ENCODE measurements at regions not wholly inside any gene's neighbourhood (a gene's known extent, or its start where the extent isn't known, plus 50 kb on each side); places are given as distances from the start of the nearest gene placed in this dataset.
"Not testable (repeated sequence)": the region's sequence is repeated elsewhere in the genome, so short reads cannot be mapped to it uniquely, and the experiment has no call there.

GRCh38 chr12:9311454-9311853 is 103.3 kb upstream of the PZP start:
- not testable (repeated sequence) for H3K9ac ChIP-seq (ENCODE audit: low read depth, low read length, poor library complexity, severe bottlenecking); H3K9me2 ChIP-seq (replicated peaks; ENCODE audit: low read depth, low read length); H3K27me3 ChIP-seq (ENCODE audit: insufficient read depth, low read length, poor library complexity, severe bottlenecking); H3K4me2 ChIP-seq (ENCODE audit: low read depth, low read length, poor library complexity, severe bottlenecking); H3K4me1 ChIP-seq (ENCODE audit: insufficient read depth, low read length, poor library complexity, severe bottlenecking); H3K4me3 ChIP-seq (ENCODE audit: low read length, poor library complexity, severe bottlenecking); H3K9me3 ChIP-seq (ENCODE audit: insufficient read depth, low read depth, low read length); H3F3A ChIP-seq (ENCODE audit: low read depth); H2AFZ ChIP-seq (ENCODE audit: low read length); H3K36me3 ChIP-seq (ENCODE audit: insufficient read depth, low read length); H3K79me2 ChIP-seq (ENCODE audit: insufficient read depth, low read length); H4K20me1 ChIP-seq (ENCODE audit: insufficient read depth, low read length, poor library complexity, severe bottlenecking)

GRCh38 chr12:9310645-9311044 is 102.5 kb upstream of the PZP start:
- not testable (repeated sequence) for H4K20me1 ChIP-seq (ENCODE audit: insufficient read depth, low read length, poor library complexity, severe bottlenecking)

GRCh38 chr12:9309749-9310148 is 101.6 kb upstream of the PZP start:
- not testable (repeated sequence) for H4K20me1 ChIP-seq (ENCODE audit: insufficient read depth, low read length, poor library complexity, severe bottlenecking); H2AFZ ChIP-seq (ENCODE audit: low read length); H3K4me1 ChIP-seq (ENCODE audit: insufficient read depth, low read length, poor library complexity, severe bottlenecking); H3K9me3 ChIP-seq (ENCODE audit: insufficient read depth, low read depth, low read length); H3K79me2 ChIP-seq (ENCODE audit: insufficient read depth, low read length); H3K27me3 ChIP-seq (ENCODE audit: insufficient read depth, low read length, poor library complexity, severe bottlenecking); H3K9ac ChIP-seq (ENCODE audit: low read depth, low read length, poor library complexity, severe bottlenecking); H3K9me2 ChIP-seq (replicated peaks; ENCODE audit: low read depth, low read length); H3K4me2 ChIP-seq (ENCODE audit: low read depth, low read length, poor library complexity, severe bottlenecking); H3F3A ChIP-seq (ENCODE audit: low read depth); H3K36me3 ChIP-seq (ENCODE audit: insufficient read depth, low read length); H3K4me3 ChIP-seq (ENCODE audit: low read length, poor library complexity, severe bottlenecking)

More at GRCh38 chr12:9310645-9311044, 102.5 kb upstream of the PZP start:
- not testable (repeated sequence) for H3K27me3 ChIP-seq (ENCODE audit: insufficient read depth, low read length, poor library complexity, severe bottlenecking); H2AFZ ChIP-seq (ENCODE audit: low read length); H3K4me3 ChIP-seq (ENCODE audit: low read length, poor library complexity, severe bottlenecking); H3K4me1 ChIP-seq (ENCODE audit: insufficient read depth, low read length, poor library complexity, severe bottlenecking); H3K79me2 ChIP-seq (ENCODE audit: insufficient read depth, low read length); H3F3A ChIP-seq (ENCODE audit: low read depth); H3K4me2 ChIP-seq (ENCODE audit: low read depth, low read length, poor library complexity, severe bottlenecking); H3K36me3 ChIP-seq (ENCODE audit: insufficient read depth, low read length); H3K9me3 ChIP-seq (ENCODE audit: insufficient read depth, low read depth, low read length); H3K9ac ChIP-seq (ENCODE audit: low read depth, low read length, poor library complexity, severe bottlenecking); H3K9me2 ChIP-seq (replicated peaks; ENCODE audit: low read depth, low read length)

GRCh38 chr12:9308745-9309144 is 100.5 kb upstream of the PZP start:
- not testable (repeated sequence) for H3K9ac ChIP-seq (ENCODE audit: low read depth, low read length, poor library complexity, severe bottlenecking); H3F3A ChIP-seq (ENCODE audit: low read depth); H4K20me1 ChIP-seq (ENCODE audit: insufficient read depth, low read length, poor library complexity, severe bottlenecking); H3K4me3 ChIP-seq (ENCODE audit: low read length, poor library complexity, severe bottlenecking); H3K9me2 ChIP-seq (replicated peaks; ENCODE audit: low read depth, low read length); H3K36me3 ChIP-seq (ENCODE audit: insufficient read depth, low read length); H3K4me2 ChIP-seq (ENCODE audit: low read depth, low read length, poor library complexity, severe bottlenecking); H3K4me1 ChIP-seq (ENCODE audit: insufficient read depth, low read length, poor library complexity, severe bottlenecking); H3K9me3 ChIP-seq (ENCODE audit: insufficient read depth, low read depth, low read length); H3K27me3 ChIP-seq (ENCODE audit: insufficient read depth, low read length, poor library complexity, severe bottlenecking); H3K79me2 ChIP-seq (ENCODE audit: insufficient read depth, low read length); H2AFZ ChIP-seq (ENCODE audit: low read length)

- not testable (repeated sequence) for H3K4me2 ChIP-seq (ENCODE audit: low read depth, low read length, poor library complexity, severe bottlenecking); H3K4me1 ChIP-seq (ENCODE audit: insufficient read depth, low read length, poor library complexity, severe bottlenecking); H2AFZ ChIP-seq (ENCODE audit: low read length); H3K36me3 ChIP-seq (ENCODE audit: insufficient read depth, low read length); H3K27me3 ChIP-seq (ENCODE audit: insufficient read depth, low read length, poor library complexity, severe bottlenecking); H3K9me3 ChIP-seq (ENCODE audit: insufficient read depth, low read depth, low read length); H3F3A ChIP-seq (ENCODE audit: low read depth); H4K20me1 ChIP-seq (ENCODE audit: insufficient read depth, low read length, poor library complexity, severe bottlenecking); H3K4me3 ChIP-seq (ENCODE audit: low read length, poor library complexity, severe bottlenecking); H3K9me2 ChIP-seq (replicated peaks; ENCODE audit: low read depth, low read length); H3K79me2 ChIP-seq (ENCODE audit: insufficient read depth, low read length); H3K9ac ChIP-seq (ENCODE audit: low read depth, low read length, poor library complexity, severe bottlenecking)
Observed at GRCh38 chr12:9308163-9308562, 100.0 kb upstream of the PZP start.

- H3K4me2 ChIP-seq (ENCODE audit: low read depth, low read length, poor library complexity, severe bottlenecking); H3K27me3 ChIP-seq (ENCODE audit: insufficient read depth, low read length, poor library complexity, severe bottlenecking); H4K20me1 ChIP-seq (ENCODE audit: insufficient read depth, low read length, poor library complexity, severe bottlenecking); H3F3A ChIP-seq (ENCODE audit: low read depth); H2AFZ ChIP-seq (ENCODE audit: low read length); H3K9me3 ChIP-seq (ENCODE audit: insufficient read depth, low read depth, low read length); H3K4me1 ChIP-seq (ENCODE audit: insufficient read depth, low read length, poor library complexity, severe bottlenecking); H3K36me3 ChIP-seq (ENCODE audit: insufficient read depth, low read length); H3K4me3 ChIP-seq (ENCODE audit: low read length, poor library complexity, severe bottlenecking); H3K9me2 ChIP-seq (replicated peaks; ENCODE audit: low read depth, low read length); H3K79me2 ChIP-seq (ENCODE audit: insufficient read depth, low read length); H3K9ac ChIP-seq (ENCODE audit: low read depth, low read length, poor library complexity, severe bottlenecking): not testable (repeated sequence)
Observed at GRCh38 chr12:9307255-9307654, 99.1 kb upstream of the PZP start.

- H3F3A ChIP-seq (ENCODE audit: low read depth); H3K4me3 ChIP-seq (ENCODE audit: low read length, poor library complexity, severe bottlenecking); H3K9ac ChIP-seq (ENCODE audit: low read depth, low read length, poor library complexity, severe bottlenecking); H3K79me2 ChIP-seq (ENCODE audit: insufficient read depth, low read length); H3K27me3 ChIP-seq (ENCODE audit: insufficient read depth, low read length, poor library complexity, severe bottlenecking); H2AFZ ChIP-seq (ENCODE audit: low read length); H3K9me3 ChIP-seq (ENCODE audit: insufficient read depth, low read depth, low read length); H3K36me3 ChIP-seq (ENCODE audit: insufficient read depth, low read length); H3K9me2 ChIP-seq (replicated peaks; ENCODE audit: low read depth, low read length); H3K4me1 ChIP-seq (ENCODE audit: insufficient read depth, low read length, poor library complexity, severe bottlenecking); H3K4me2 ChIP-seq (ENCODE audit: low read depth, low read length, poor library complexity, severe bottlenecking); H4K20me1 ChIP-seq (ENCODE audit: insufficient read depth, low read length, poor library complexity, severe bottlenecking): not testable (repeated sequence)
Observed at GRCh38 chr12:9306004-9306403, 97.8 kb upstream of the PZP start.

GRCh38 chr12:9304540-9304939 is 96.3 kb upstream of the PZP start:
- not testable (repeated sequence) for H3K36me3 ChIP-seq (ENCODE audit: insufficient read depth, low read length); H3K9me2 ChIP-seq (replicated peaks; ENCODE audit: low read depth, low read length); H3F3A ChIP-seq (ENCODE audit: low read depth); H3K27me3 ChIP-seq (ENCODE audit: insufficient read depth, low read length, poor library complexity, severe bottlenecking); H3K9me3 ChIP-seq (ENCODE audit: insufficient read depth, low read depth, low read length); H3K4me3 ChIP-seq (ENCODE audit: low read length, poor library complexity, severe bottlenecking); H3K4me2 ChIP-seq (ENCODE audit: low read depth, low read length, poor library complexity, severe bottlenecking); H2AFZ ChIP-seq (ENCODE audit: low read length); H3K9ac ChIP-seq (ENCODE audit: low read depth, low read length, poor library complexity, severe bottlenecking); H4K20me1 ChIP-seq (ENCODE audit: insufficient read depth, low read length, poor library complexity, severe bottlenecking); H3K4me1 ChIP-seq (ENCODE audit: insufficient read depth, low read length, poor library complexity, severe bottlenecking); H3K79me2 ChIP-seq (ENCODE audit: insufficient read depth, low read length)

Data from Loucy (cell line).